ENCODE measurements at regions not wholly inside any gene's neighbourhood (a gene's known extent, or its start where the extent isn't known, plus 50 kb on each side); places are given as distances from the start of the nearest gene placed in this dataset.

GRCh38 chr7:132733860-132734259, 157.6 kb upstream of the PLXNA4 start:
- H3K4me2 ChIP-seq (ENCODE audit: insufficient read depth, low read length) = no peak overlapping the region
- H3K9me3 ChIP-seq (ENCODE audit: insufficient read depth, low read length, severe bottlenecking) = no peaks in the 10 kb centered on the region
- no peaks in the 10 kb centered on the region for H3K79me2 ChIP-seq (ENCODE audit: insufficient read depth, low read length)
- no peak overlapping the region for H2AFZ ChIP-seq (ENCODE audit: low read depth, low read length)
- no peak overlapping the region for H3K4me3 ChIP-seq (ENCODE audit: low read depth in 1 of 2, low read length in 2 of 2)
- ATAC-seq (ENCODE audit: insufficient read depth, low read depth) (no peak), DNase-seq (no peak)
- H3K4me1 ChIP-seq (ENCODE audit: insufficient read depth, low read length) = no peaks in the 10 kb centered on the region
- no peak overlapping the region for H3K9ac ChIP-seq (ENCODE audit: low read depth, low read length)
- TF ChIP-seq CTCF (IDR thresholded peaks at IDR 0.05; ENCODE audit: borderline replicate concordance, extremely low read depth, low read length, poor library complexity, severe bottlenecking) = no peak
- no peak for TF ChIP-seq EZH2 (IDR thresholded peaks at IDR 0.05; ENCODE audit: borderline replicate concordance, low read depth, low read length, severe bottlenecking)
- no peak overlapping the region for H3K27ac ChIP-seq (ENCODE audit: low read length)
- H4K20me1 ChIP-seq (ENCODE audit: insufficient read depth, low read length) = no peaks in the 10 kb centered on the region
- H3K36me3 ChIP-seq (ENCODE audit: insufficient read depth, low read length) = no peaks in the 10 kb centered on the region
- H3K27me3 ChIP-seq (ENCODE audit: insufficient read depth, low read length, poor library complexity) = no peaks in the 10 kb centered on the region

- no peak overlapping the region for H2AFZ ChIP-seq (ENCODE audit: low read depth, low read length)
- H3K9ac ChIP-seq (ENCODE audit: low read depth, low read length) = no peak overlapping the region
- H3K4me3 ChIP-seq (ENCODE audit: low read depth in 1 of 2, low read length in 2 of 2) = no peak overlapping the region
- no peaks in the 10 kb centered on the region for H3K4me1 ChIP-seq (ENCODE audit: insufficient read depth, low read length)
- DNase-seq (no peak), ATAC-seq (ENCODE audit: insufficient read depth, low read depth) (no peak)
- H3K36me3 ChIP-seq (ENCODE audit: insufficient read depth, low read length) = no peaks in the 10 kb centered on the region
- no peak overlapping the region for H3K27ac ChIP-seq (ENCODE audit: low read length)
- TF ChIP-seq CTCF (IDR thresholded peaks at IDR 0.05; ENCODE audit: borderline replicate concordance, extremely low read depth, low read length, poor library complexity, severe bottlenecking) (no peak), EZH2 (IDR thresholded peaks at IDR 0.05; ENCODE audit: borderline replicate concordance, low read depth, low read length, severe bottlenecking) (no peak)
- H4K20me1 ChIP-seq (ENCODE audit: insufficient read depth, low read length) = no peaks in the 10 kb centered on the region
- H3K9me3 ChIP-seq (ENCODE audit: insufficient read depth, low read length, severe bottlenecking) = no peaks in the 10 kb centered on the region
- no peak overlapping the region for H3K4me2 ChIP-seq (ENCODE audit: insufficient read depth, low read length)
- no peaks in the 10 kb centered on the region for H3K79me2 ChIP-seq (ENCODE audit: insufficient read depth, low read length)
- no peaks in the 10 kb centered on the region for H3K27me3 ChIP-seq (ENCODE audit: insufficient read depth, low read length, poor library complexity)
These were observed 156.1 kb upstream of the PLXNA4 start for GRCh38 chr7:132732321-132732865.

- DNase-seq = no peak
- H3K27ac ChIP-seq (ENCODE audit: low read length) = no peak overlapping the region
- TF ChIP-seq EZH2 (IDR thresholded peaks at IDR 0.05; ENCODE audit: borderline replicate concordance, low read depth, low read length, severe bottlenecking) (no peak), CTCF (IDR thresholded peaks at IDR 0.05; ENCODE audit: borderline replicate concordance, extremely low read depth, low read length, poor library complexity, severe bottlenecking) (no peak)
- no peak overlapping the region for H3K9ac ChIP-seq (ENCODE audit: low read depth, low read length)
- no peaks in the 10 kb centered on the region for H3K4me1 ChIP-seq (ENCODE audit: insufficient read depth, low read length)
- H3K36me3 ChIP-seq (ENCODE audit: insufficient read depth, low read length) = no peaks in the 10 kb centered on the region
- H3K9me3 ChIP-seq (ENCODE audit: insufficient read depth, low read length, severe bottlenecking) = no peaks in the 10 kb centered on the region
- H3K79me2 ChIP-seq (ENCODE audit: insufficient read depth, low read length) = no peaks in the 10 kb centered on the region
- H3K4me2 ChIP-seq (ENCODE audit: insufficient read depth, low read length) = no peak overlapping the region
- H2AFZ ChIP-seq (ENCODE audit: low read depth, low read length) = no peak overlapping the region
- H3K27me3 ChIP-seq (ENCODE audit: insufficient read depth, low read length, poor library complexity) = no peaks in the 10 kb centered on the region
- no peaks in the 10 kb centered on the region for H4K20me1 ChIP-seq (ENCODE audit: insufficient read depth, low read length)
- H3K4me3 ChIP-seq (ENCODE audit: low read depth in 1 of 2, low read length in 2 of 2) = no peak overlapping the region
- ATAC-seq (ENCODE audit: insufficient read depth, low read depth) = no peak
These were observed 153.8 kb upstream of the PLXNA4 start for GRCh38 chr7:132730105-132730504.

Data from DND-41 (cell line).